ENCODE measurements at regions not wholly inside any gene's neighbourhood (a gene's known extent, or its start where the extent isn't known, plus 50 kb on each side); places are given as distances from the start of the nearest gene placed in this dataset.
"Not testable (repeated sequence)": the region's sequence is repeated elsewhere in the genome, so short reads cannot be mapped to it uniquely, and the experiment has no call there.

GRCh38 chr3:67154429-67154828 is 156.3 kb downstream of the KBTBD8 start:
- DNase-seq (ENCODE audit: low read depth in 2 of 2) = no peak

GRCh38 chr3:67167481-67167880 is 169.4 kb downstream of the KBTBD8 start:
- no peak for DNase-seq (ENCODE audit: low read depth in 2 of 2)

GRCh38 chr3:67171841-67172240 is 173.7 kb downstream of the KBTBD8 start:
- DNase-seq (ENCODE audit: low read depth in 2 of 2) = no peak

- DNase-seq (ENCODE audit: low read depth in 2 of 2) = not testable (repeated sequence)
These were observed 175.0 kb downstream of the KBTBD8 start for GRCh38 chr3:67173130-67173529.

- no peak for DNase-seq (ENCODE audit: low read depth in 2 of 2)
These were observed 178.3 kb downstream of the KBTBD8 start for GRCh38 chr3:67176396-67176795.

- no peak for DNase-seq (ENCODE audit: low read depth in 2 of 2)
These were observed 194.4 kb downstream of the KBTBD8 start for GRCh38 chr3:67192466-67192865.

- DNase-seq (ENCODE audit: low read depth in 2 of 2) = no peak
These were observed 198.6 kb downstream of the KBTBD8 start for GRCh38 chr3:67196677-67197076.

GRCh38 chr3:67198374-67198773 is 200.3 kb downstream of the KBTBD8 start:
- no peak for DNase-seq (ENCODE audit: low read depth in 2 of 2)

GRCh38 chr3:67200618-67201017 is 202.5 kb downstream of the KBTBD8 start:
- DNase-seq (ENCODE audit: low read depth in 2 of 2) = no peak

GRCh38 chr3:67201026-67201425 is 202.9 kb downstream of the KBTBD8 start:
- no peak for DNase-seq (ENCODE audit: low read depth in 2 of 2)

GRCh38 chr3:67202053-67202452 is 203.9 kb downstream of the KBTBD8 start:
- no peak for DNase-seq (ENCODE audit: low read depth in 2 of 2)

GRCh38 chr3:67204951-67205350 is 206.8 kb downstream of the KBTBD8 start:
- no peak for DNase-seq (ENCODE audit: low read depth in 2 of 2)

GRCh38 chr3:67215690-67216089 is 217.6 kb downstream of the KBTBD8 start:
- no peak for DNase-seq (ENCODE audit: low read depth in 2 of 2)

- no peak for DNase-seq (ENCODE audit: low read depth in 2 of 2)
These were observed 228.9 kb downstream of the KBTBD8 start for GRCh38 chr3:67227030-67227429.

- no peak for DNase-seq (ENCODE audit: low read depth in 2 of 2)
These were observed 230.0 kb downstream of the KBTBD8 start for GRCh38 chr3:67228136-67228535.

- no peak for DNase-seq (ENCODE audit: low read depth in 2 of 2)
These were observed 234.5 kb downstream of the KBTBD8 start for GRCh38 chr3:67232642-67233041.

- no peak for DNase-seq (ENCODE audit: low read depth in 2 of 2)
These were observed 241.2 kb downstream of the KBTBD8 start for GRCh38 chr3:67239353-67239752.

GRCh38 chr3:67241084-67241483 is 243.0 kb downstream of the KBTBD8 start:
- DNase-seq (ENCODE audit: low read depth in 2 of 2) = no peak

GRCh38 chr3:67244130-67244529 is 246.0 kb downstream of the KBTBD8 start:
- no peak for DNase-seq (ENCODE audit: low read depth in 2 of 2)

GRCh38 chr3:67245545-67245944 is 247.4 kb downstream of the KBTBD8 start:
- DNase-seq (ENCODE audit: low read depth in 2 of 2) = no peak

GRCh38 chr3:67248726-67249125 is 250.6 kb downstream of the KBTBD8 start:
- no peak for DNase-seq (ENCODE audit: low read depth in 2 of 2)

- not testable (repeated sequence) for DNase-seq (ENCODE audit: low read depth in 2 of 2)
These were observed 254.8 kb downstream of the KBTBD8 start for GRCh38 chr3:67252906-67253305.

- DNase-seq (ENCODE audit: low read depth in 2 of 2) = no peak
These were observed 280.0 kb downstream of the KBTBD8 start for GRCh38 chr3:67278015-67278618.

GRCh38 chr3:67286586-67286985 is 288.5 kb downstream of the KBTBD8 start:
- no peak for DNase-seq (ENCODE audit: low read depth in 2 of 2)

All from activated CD8-positive, alpha-beta memory T cell treated with anti-CD3 and anti-CD28 coated beads for 4 hours (primary cell).